ENCODE measurements at regions not wholly inside any gene's neighbourhood (a gene's known extent, or its start where the extent isn't known, plus 50 kb on each side); places are given as distances from the start of the nearest gene placed in this dataset.

- TF ChIP-seq, protein P1, sequence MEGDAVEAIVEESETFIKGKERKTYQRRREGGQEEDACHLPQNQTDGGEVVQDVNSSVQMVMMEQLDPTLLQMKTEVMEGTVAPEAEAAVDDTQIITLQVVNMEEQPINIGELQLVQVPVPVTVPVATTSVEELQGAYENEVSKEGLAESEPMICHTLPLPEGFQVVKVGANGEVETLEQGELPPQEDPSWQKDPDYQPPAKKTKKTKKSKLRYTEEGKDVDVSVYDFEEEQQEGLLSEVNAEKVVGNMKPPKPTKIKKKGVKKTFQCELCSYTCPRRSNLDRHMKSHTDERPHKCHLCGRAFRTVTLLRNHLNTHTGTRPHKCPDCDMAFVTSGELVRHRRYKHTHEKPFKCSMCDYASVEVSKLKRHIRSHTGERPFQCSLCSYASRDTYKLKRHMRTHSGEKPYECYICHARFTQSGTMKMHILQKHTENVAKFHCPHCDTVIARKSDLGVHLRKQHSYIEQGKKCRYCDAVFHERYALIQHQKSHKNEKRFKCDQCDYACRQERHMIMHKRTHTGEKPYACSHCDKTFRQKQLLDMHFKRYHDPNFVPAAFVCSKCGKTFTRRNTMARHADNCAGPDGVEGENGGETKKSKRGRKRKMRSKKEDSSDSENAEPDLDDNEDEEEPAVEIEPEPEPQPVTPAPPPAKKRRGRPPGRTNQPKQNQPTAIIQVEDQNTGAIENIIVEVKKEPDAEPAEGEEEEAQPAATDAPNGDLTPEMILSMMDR (IDR thresholded peaks at IDR 0.05; ENCODE audit: low read depth, low read length), result no peak
- TF ChIP-seq EZH2phosphoT487 (IDR thresholded peaks at IDR 0.05; ENCODE audit: low read depth), result no peak
Measured at GRCh38 chr18:77573571-77573970, 323.9 kb downstream of the GALR1 start.
